Kidney epithelial cell (primary cell): ENCODE measurements at regions not wholly inside any gene's neighbourhood (a gene's known extent, or its start where the extent isn't known, plus 50 kb on each side); places are given as distances from the start of the nearest gene placed in this dataset.
A peak's percentile ranks its signal among the peaks of the same experiment; 100 is the strongest.

Experiments used
- DNase-seq: peaks from one replicate; pipeline ENCODE4 v3.0.0-alpha.2; 2010; ENCODE audit warnings: low read depth
- H3K27me3 ChIP-seq: 2 replicates; pipeline ENCODE4 v1.6.0; 2011; ENCODE audit warnings: low read length; ENCODE audit not compliant: control insufficient read depth, insufficient read depth
- H3K36me3 ChIP-seq: 2 replicates; pipeline ENCODE4 v1.5.1; 2011; ENCODE audit warnings: low read length; ENCODE audit not compliant: control insufficient read depth, insufficient read depth
- H3K4me3 ChIP-seq: 2 replicates; pipeline ENCODE4 v1.5.1; 2011; ENCODE audit warnings: low read depth, mild to moderate bottlenecking, control low read depth, low read length
- CTCF ChIP-seq: IDR thresholded peaks from 2 replicates; pipeline ENCODE4 v1.5.1; 2011; ENCODE audit warnings: mild to moderate bottlenecking, moderate library complexity, low read length, control low read depth, inconsistent platforms; ENCODE audit not compliant: insufficient read depth, poor library complexity, severe bottlenecking

- Histone ChIP-seq H3K4me3 (no peak overlapping the region), H3K36me3 (no peaks in the 10 kb centered on the region), H3K27me3 (no peaks in the 10 kb centered on the region)
- no peak for TF ChIP-seq CTCF
- no peak for DNase-seq
Measured at GRCh38 chr7:19508821-19509220, 200.0 kb downstream of the POLR1F start.

- Histone ChIP-seq H3K27me3 (no peaks in the 10 kb centered on the region), H3K36me3 (no peaks in the 10 kb centered on the region), H3K4me3 (no peak overlapping the region)
- no peak for DNase-seq
- TF ChIP-seq CTCF = no peak
Measured at GRCh38 chr7:19508124-19508523, 200.7 kb downstream of the POLR1F start.

- TF ChIP-seq CTCF = peak; percentile 63
- H3K27me3 ChIP-seq = no peaks in the 10 kb centered on the region
- DNase-seq = peak; percentile 1
- no peak overlapping the region for H3K4me3 ChIP-seq
- H3K36me3 ChIP-seq = no peaks in the 10 kb centered on the region
Measured at GRCh38 chr7:19491821-19492452, 216.9 kb downstream of the POLR1F start.

- TF ChIP-seq CTCF = no peak
- no peak for DNase-seq
- no peaks in the 10 kb centered on the region for H3K27me3 ChIP-seq
- no peaks in the 10 kb centered on the region for H3K36me3 ChIP-seq
- H3K4me3 ChIP-seq = no peak overlapping the region
Measured at GRCh38 chr7:19491371-19491770, 217.5 kb downstream of the POLR1F start.

GRCh38 chr7:19489162-19489820 lies 219.5 kb downstream of the POLR1F start:
- H3K4me3 ChIP-seq = no peak overlapping the region
- no peaks in the 10 kb centered on the region for H3K36me3 ChIP-seq
- no peak for DNase-seq
- TF ChIP-seq CTCF = no peak
- H3K27me3 ChIP-seq = no peaks in the 10 kb centered on the region

- Histone ChIP-seq H3K36me3 (no peaks in the 10 kb centered on the region), H3K4me3 (no peak overlapping the region), H3K27me3 (no peaks in the 10 kb centered on the region)
- TF ChIP-seq CTCF = no peak
- no peak for DNase-seq
Measured at GRCh38 chr7:19488056-19488455, 220.8 kb downstream of the POLR1F start.
